DND-41 (cell line): ENCODE measurements at regions not wholly inside any gene's neighbourhood (a gene's known extent, or its start where the extent isn't known, plus 50 kb on each side); places are given as distances from the start of the nearest gene placed in this dataset.

Source experiments
- CTCF ChIP-seq: IDR thresholded peaks from 2 replicates; pipeline ENCODE4 v1.5.1; 2012; ENCODE audit warnings: borderline replicate concordance, low read length, moderate library complexity, mild to moderate bottlenecking; ENCODE audit not compliant: poor library complexity, severe bottlenecking; ENCODE audit errors: extremely low read depth
- EZH2 ChIP-seq: IDR thresholded peaks from 3 replicates; pipeline ENCODE4 v1.6.1; 2012; ENCODE audit warnings: borderline replicate concordance, low read depth, mild to moderate bottlenecking, moderate library complexity, low read length, inconsistent platforms; ENCODE audit not compliant: severe bottlenecking

GRCh38 chr3:145219355-145220235 is 941.4 kb downstream of the PLOD2 start:
- TF ChIP-seq CTCF = no peak
- no peak for TF ChIP-seq EZH2
